ENCODE measurements at regions not wholly inside any gene's neighbourhood (a gene's known extent, or its start where the extent isn't known, plus 50 kb on each side); places are given as distances from the start of the nearest gene placed in this dataset.

DNA sequence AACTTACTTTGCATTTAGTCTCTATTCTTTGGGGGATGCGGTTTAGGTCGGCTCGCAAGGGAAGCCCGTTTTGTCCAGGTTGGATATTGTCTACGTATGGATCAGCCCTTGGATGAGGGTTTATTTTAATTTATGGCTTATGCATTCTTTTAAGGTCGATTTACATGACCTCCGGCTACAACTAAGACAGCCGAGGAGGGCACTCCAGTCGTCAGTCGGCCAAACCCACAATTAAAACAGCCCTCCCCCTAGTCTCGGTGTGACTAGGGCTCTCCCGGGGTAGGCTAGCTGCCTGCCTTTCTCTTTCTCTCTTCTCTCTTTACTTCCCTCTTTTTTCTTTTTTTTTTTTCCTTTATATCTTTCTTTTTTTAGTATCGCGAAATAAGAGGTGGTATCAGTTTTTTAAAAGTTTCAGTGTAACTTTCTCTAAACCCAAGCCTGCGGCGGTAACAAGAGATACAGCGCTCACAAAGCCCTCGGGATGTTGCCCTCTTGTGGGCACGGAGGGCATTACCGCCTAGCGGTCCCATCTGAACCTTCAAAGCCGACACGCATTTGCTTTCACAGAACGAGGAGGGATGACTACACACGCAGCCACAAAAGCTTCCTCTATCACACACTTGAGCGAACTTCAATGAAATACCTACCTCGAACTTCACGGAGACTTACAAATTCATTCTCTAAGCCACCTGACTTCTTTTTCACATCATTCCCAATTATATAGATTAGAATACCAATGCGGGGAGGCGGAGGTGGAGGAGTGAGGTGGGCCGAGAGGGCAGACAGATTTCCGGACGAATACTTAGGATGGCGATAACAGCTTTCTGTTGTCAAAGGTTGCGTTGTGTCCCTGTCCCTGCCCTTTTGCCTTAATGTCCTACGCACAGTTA, 132.3 kb upstream of the C11orf58 start:
- TF ChIP-seq, protein P1, sequence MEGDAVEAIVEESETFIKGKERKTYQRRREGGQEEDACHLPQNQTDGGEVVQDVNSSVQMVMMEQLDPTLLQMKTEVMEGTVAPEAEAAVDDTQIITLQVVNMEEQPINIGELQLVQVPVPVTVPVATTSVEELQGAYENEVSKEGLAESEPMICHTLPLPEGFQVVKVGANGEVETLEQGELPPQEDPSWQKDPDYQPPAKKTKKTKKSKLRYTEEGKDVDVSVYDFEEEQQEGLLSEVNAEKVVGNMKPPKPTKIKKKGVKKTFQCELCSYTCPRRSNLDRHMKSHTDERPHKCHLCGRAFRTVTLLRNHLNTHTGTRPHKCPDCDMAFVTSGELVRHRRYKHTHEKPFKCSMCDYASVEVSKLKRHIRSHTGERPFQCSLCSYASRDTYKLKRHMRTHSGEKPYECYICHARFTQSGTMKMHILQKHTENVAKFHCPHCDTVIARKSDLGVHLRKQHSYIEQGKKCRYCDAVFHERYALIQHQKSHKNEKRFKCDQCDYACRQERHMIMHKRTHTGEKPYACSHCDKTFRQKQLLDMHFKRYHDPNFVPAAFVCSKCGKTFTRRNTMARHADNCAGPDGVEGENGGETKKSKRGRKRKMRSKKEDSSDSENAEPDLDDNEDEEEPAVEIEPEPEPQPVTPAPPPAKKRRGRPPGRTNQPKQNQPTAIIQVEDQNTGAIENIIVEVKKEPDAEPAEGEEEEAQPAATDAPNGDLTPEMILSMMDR (IDR thresholded peaks at IDR 0.05), result peak; percentile 89
- TF ChIP-seq, protein P2, sequence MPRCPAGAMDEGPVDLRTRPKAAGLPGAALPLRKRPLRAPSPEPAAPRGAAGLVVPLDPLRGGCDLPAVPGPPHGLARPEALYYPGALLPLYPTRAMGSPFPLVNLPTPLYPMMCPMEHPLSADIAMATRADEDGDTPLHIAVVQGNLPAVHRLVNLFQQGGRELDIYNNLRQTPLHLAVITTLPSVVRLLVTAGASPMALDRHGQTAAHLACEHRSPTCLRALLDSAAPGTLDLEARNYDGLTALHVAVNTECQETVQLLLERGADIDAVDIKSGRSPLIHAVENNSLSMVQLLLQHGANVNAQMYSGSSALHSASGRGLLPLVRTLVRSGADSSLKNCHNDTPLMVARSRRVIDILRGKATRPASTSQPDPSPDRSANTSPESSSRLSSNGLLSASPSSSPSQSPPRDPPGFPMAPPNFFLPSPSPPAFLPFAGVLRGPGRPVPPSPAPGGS (IDR thresholded peaks at IDR 0.05), result no peak
- TF ChIP-seq POLR2A (IDR thresholded peaks at IDR 0.05; ENCODE audit: low read length), result no peak

All from A549 (cell line).